PC-3 (cell line): ENCODE measurements at regions not wholly inside any gene's neighbourhood (a gene's known extent, or its start where the extent isn't known, plus 50 kb on each side); places are given as distances from the start of the nearest gene placed in this dataset.

Experiments used
- EZH2 ChIP-seq: fragments of 300-600 bp; sonication (generic); IDR thresholded peaks from one replicate; pipeline ENCODE4 v1.6.1; 2017; ENCODE audit warnings: antibody characterized with exemption, mild to moderate bottlenecking, low read length; ENCODE audit not compliant: unreplicated experiment
- EZH2phosphoT487 ChIP-seq: fragments of 300-600 bp; sonication (generic); IDR thresholded peaks from 2 replicates; pipeline ENCODE4 v1.6.1; 2018; ENCODE audit warnings: mild to moderate bottlenecking, antibody characterized with exemption, low read length, borderline replicate concordance
- TF ChIP-seq, protein P1 (sequence below): fragments of 300-600 bp; sonication (generic); conservative IDR thresholded peaks from 2 replicates; pipeline ENCODE4 v1.5.1; 2017; ENCODE audit warnings: antibody characterized with exemption, low read depth, mild to moderate bottlenecking, low read length

DNA sequence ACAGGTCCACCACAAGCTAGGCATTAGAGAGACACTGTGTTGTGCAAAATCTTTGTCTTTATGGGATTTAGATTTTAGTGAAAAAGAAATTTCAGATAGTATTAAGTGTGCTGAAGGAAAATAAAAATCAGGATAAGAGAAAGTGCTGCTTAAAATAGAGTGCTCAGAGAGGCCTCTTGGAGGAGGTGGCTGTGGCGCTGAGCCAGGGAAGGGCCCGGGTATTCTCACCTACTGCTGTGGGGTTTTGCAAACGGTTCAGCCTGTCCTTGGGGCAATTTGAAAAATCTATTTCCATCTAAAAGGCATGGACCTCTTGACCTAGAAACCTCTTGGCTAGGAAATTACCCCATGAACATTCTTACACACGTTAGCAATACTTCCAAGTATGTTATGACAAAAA is 267.7 kb downstream of the TJP1 start:
- TF ChIP-seq, protein P1, sequence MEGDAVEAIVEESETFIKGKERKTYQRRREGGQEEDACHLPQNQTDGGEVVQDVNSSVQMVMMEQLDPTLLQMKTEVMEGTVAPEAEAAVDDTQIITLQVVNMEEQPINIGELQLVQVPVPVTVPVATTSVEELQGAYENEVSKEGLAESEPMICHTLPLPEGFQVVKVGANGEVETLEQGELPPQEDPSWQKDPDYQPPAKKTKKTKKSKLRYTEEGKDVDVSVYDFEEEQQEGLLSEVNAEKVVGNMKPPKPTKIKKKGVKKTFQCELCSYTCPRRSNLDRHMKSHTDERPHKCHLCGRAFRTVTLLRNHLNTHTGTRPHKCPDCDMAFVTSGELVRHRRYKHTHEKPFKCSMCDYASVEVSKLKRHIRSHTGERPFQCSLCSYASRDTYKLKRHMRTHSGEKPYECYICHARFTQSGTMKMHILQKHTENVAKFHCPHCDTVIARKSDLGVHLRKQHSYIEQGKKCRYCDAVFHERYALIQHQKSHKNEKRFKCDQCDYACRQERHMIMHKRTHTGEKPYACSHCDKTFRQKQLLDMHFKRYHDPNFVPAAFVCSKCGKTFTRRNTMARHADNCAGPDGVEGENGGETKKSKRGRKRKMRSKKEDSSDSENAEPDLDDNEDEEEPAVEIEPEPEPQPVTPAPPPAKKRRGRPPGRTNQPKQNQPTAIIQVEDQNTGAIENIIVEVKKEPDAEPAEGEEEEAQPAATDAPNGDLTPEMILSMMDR, result no peak
- no peak for TF ChIP-seq EZH2phosphoT487
- no peak for TF ChIP-seq EZH2
